ENCODE measurements at regions not wholly inside any gene's neighbourhood (a gene's known extent, or its start where the extent isn't known, plus 50 kb on each side); places are given as distances from the start of the nearest gene placed in this dataset.

DNA sequence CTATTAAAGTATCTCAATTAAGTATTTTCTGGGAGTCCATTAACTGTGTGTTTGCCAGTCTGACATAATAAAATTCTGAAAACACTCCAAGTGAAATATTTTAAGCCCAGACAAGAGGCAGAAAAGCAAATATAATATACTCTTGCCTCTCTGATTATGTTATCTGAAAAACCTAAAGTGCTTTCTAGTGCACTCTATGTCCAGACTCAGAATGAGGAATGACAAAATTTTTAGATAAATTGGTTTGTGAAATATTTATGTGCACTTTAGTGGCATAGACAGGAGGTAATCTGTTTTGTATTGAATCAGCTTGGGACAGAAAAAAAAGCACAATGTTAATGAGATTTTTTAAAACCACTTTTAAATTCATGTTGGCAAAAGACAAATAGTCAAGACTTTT, 508.2 kb upstream of the SUCLG2 start:
- Histone ChIP-seq H3F3A (ENCODE audit: low read depth) (no peaks in the 10 kb centered on the region), H3K27me3 (ENCODE audit: insufficient read depth, low read length, poor library complexity, severe bottlenecking) (no peaks in the 10 kb centered on the region), H2AFZ (ENCODE audit: low read length) (no peak overlapping the region), H3K4me1 (ENCODE audit: insufficient read depth, low read length, poor library complexity, severe bottlenecking) (no peaks in the 10 kb centered on the region), H3K79me2 (ENCODE audit: insufficient read depth, low read length) (no peaks in the 10 kb centered on the region), H3K9me3 (ENCODE audit: insufficient read depth, low read depth, low read length) (no peaks in the 10 kb centered on the region), H3K36me3 (ENCODE audit: insufficient read depth, low read length) (no peaks in the 10 kb centered on the region), H3K4me2 (ENCODE audit: low read depth, low read length, poor library complexity, severe bottlenecking) (no peak overlapping the region), H3K4me3 (ENCODE audit: low read length, poor library complexity, severe bottlenecking) (no peak overlapping the region), H3K9ac (ENCODE audit: low read depth, low read length, poor library complexity, severe bottlenecking) (no peak overlapping the region), H3K9me2 (replicated peaks; ENCODE audit: low read depth, low read length) (no peaks in the 10 kb centered on the region), H4K20me1 (ENCODE audit: insufficient read depth, low read length, poor library complexity, severe bottlenecking) (no peaks in the 10 kb centered on the region)
- TF ChIP-seq EZH2phosphoT487 (IDR thresholded peaks at IDR 0.05; ENCODE audit: borderline replicate concordance) = no peak
- no peak for TF ChIP-seq CTCF (conservative IDR thresholded peaks at IDR 0.05; ENCODE audit: low read length)

DNA sequence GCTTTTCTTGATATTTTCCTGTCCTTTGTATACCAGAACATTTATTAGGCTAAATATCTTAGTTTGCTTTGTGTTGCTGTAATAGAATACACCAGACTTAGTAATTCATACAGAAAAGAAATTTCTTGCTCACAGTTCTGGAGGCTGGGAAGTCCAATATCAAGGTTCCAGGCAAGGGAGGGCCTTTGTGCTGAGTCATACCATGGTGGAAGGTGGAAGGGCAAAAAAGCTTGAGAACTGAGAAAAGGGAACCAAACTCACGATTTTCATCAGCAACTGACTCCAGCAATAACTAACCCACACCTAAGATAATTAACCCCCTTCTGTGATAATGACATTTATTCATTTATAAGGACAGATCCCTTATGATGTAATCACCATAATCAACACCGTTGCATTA, 496.9 kb upstream of the SUCLG2 start:
- Histone ChIP-seq H3K4me1 (ENCODE audit: insufficient read depth, low read length, poor library complexity, severe bottlenecking) (no peaks in the 10 kb centered on the region), H3K36me3 (ENCODE audit: insufficient read depth, low read length) (no peaks in the 10 kb centered on the region), H3K4me2 (ENCODE audit: low read depth, low read length, poor library complexity, severe bottlenecking) (no peak overlapping the region), H2AFZ (ENCODE audit: low read length) (no peak overlapping the region), H3K27me3 (ENCODE audit: insufficient read depth, low read length, poor library complexity, severe bottlenecking) (no peaks in the 10 kb centered on the region), H3K9me2 (replicated peaks; ENCODE audit: low read depth, low read length) (no peaks in the 10 kb centered on the region), H3K79me2 (ENCODE audit: insufficient read depth, low read length) (no peaks in the 10 kb centered on the region), H4K20me1 (ENCODE audit: insufficient read depth, low read length, poor library complexity, severe bottlenecking) (no peaks in the 10 kb centered on the region), H3K4me3 (ENCODE audit: low read length, poor library complexity, severe bottlenecking) (no peak overlapping the region), H3K9ac (ENCODE audit: low read depth, low read length, poor library complexity, severe bottlenecking) (no peak overlapping the region), H3F3A (ENCODE audit: low read depth) (no peaks in the 10 kb centered on the region), H3K9me3 (ENCODE audit: insufficient read depth, low read depth, low read length) (0 out of 2 replicates have a peak, but pooled peaks cover 5% of the 10 kb centered on the region)
- TF ChIP-seq CTCF (conservative IDR thresholded peaks at IDR 0.05; ENCODE audit: low read length) = no peak
- TF ChIP-seq EZH2phosphoT487 (IDR thresholded peaks at IDR 0.05; ENCODE audit: borderline replicate concordance) = no peak

- Histone ChIP-seq H3K4me1 (ENCODE audit: insufficient read depth, low read length, poor library complexity, severe bottlenecking) (no peaks in the 10 kb centered on the region), H3K27me3 (ENCODE audit: insufficient read depth, low read length, poor library complexity, severe bottlenecking) (no peaks in the 10 kb centered on the region), H3K4me2 (ENCODE audit: low read depth, low read length, poor library complexity, severe bottlenecking) (no peak overlapping the region), H3K9me3 (ENCODE audit: insufficient read depth, low read depth, low read length) (0 out of 2 replicates have a peak, but pooled peaks cover 5% of the 10 kb centered on the region), H3K9ac (ENCODE audit: low read depth, low read length, poor library complexity, severe bottlenecking) (no peak overlapping the region), H2AFZ (ENCODE audit: low read length) (no peak overlapping the region), H3K79me2 (ENCODE audit: insufficient read depth, low read length) (no peaks in the 10 kb centered on the region), H4K20me1 (ENCODE audit: insufficient read depth, low read length, poor library complexity, severe bottlenecking) (no peaks in the 10 kb centered on the region), H3K9me2 (replicated peaks; ENCODE audit: low read depth, low read length) (no peaks in the 10 kb centered on the region), H3K36me3 (ENCODE audit: insufficient read depth, low read length) (no peaks in the 10 kb centered on the region), H3K4me3 (ENCODE audit: low read length, poor library complexity, severe bottlenecking) (no peak overlapping the region), H3F3A (ENCODE audit: low read depth) (no peaks in the 10 kb centered on the region)
- TF ChIP-seq EZH2phosphoT487 (IDR thresholded peaks at IDR 0.05; ENCODE audit: borderline replicate concordance) = no peak
Observed at GRCh38 chr3:68148447-68148846, 494.0 kb upstream of the SUCLG2 start.

DNA sequence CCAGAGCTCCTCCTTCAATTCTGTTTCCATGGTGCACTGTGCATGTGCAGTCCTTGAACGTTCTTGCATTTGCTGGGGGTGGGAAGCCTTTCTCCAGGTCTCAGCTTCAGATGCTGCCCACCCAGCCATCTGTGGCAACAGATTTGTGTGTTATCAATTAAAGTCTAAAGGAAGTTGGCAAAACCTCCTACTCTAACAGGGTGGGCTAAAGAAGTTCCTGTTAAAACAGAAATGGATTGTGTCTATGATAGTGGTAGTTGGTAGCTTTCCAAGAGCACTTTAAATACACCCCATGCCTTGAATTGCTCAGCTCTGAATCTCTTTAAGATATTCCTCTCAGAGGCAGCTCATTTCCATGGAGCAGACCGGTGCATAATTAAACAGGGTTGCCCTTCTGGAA, 488.0 kb upstream of the SUCLG2 start:
- H3K4me1 ChIP-seq (ENCODE audit: insufficient read depth, low read length, poor library complexity, severe bottlenecking) = no peaks in the 10 kb centered on the region
- H3K79me2 ChIP-seq (ENCODE audit: insufficient read depth, low read length) = no peaks in the 10 kb centered on the region
- TF ChIP-seq EZH2phosphoT487 (IDR thresholded peaks at IDR 0.05; ENCODE audit: borderline replicate concordance) = no peak
- no peak for TF ChIP-seq CTCF (conservative IDR thresholded peaks at IDR 0.05; ENCODE audit: low read length)
- no peaks in the 10 kb centered on the region for H3F3A ChIP-seq (ENCODE audit: low read depth)
- H3K4me2 ChIP-seq (ENCODE audit: low read depth, low read length, poor library complexity, severe bottlenecking) = no peak overlapping the region
- no peaks in the 10 kb centered on the region for H3K9me3 ChIP-seq (ENCODE audit: insufficient read depth, low read depth, low read length)
- no peak overlapping the region for H2AFZ ChIP-seq (ENCODE audit: low read length)
- no peaks in the 10 kb centered on the region for H3K36me3 ChIP-seq (ENCODE audit: insufficient read depth, low read length)
- no peak overlapping the region for H3K4me3 ChIP-seq (ENCODE audit: low read length, poor library complexity, severe bottlenecking)
- H3K9me2 ChIP-seq (replicated peaks; ENCODE audit: low read depth, low read length) = no peaks in the 10 kb centered on the region
- H3K9ac ChIP-seq (ENCODE audit: low read depth, low read length, poor library complexity, severe bottlenecking) = no peak overlapping the region
- H4K20me1 ChIP-seq (ENCODE audit: insufficient read depth, low read length, poor library complexity, severe bottlenecking) = no peaks in the 10 kb centered on the region
- H3K27me3 ChIP-seq (ENCODE audit: insufficient read depth, low read length, poor library complexity, severe bottlenecking) = no peaks in the 10 kb centered on the region
